WTC11 (cell line): ENCODE measurements at regions not wholly inside any gene's neighbourhood (a gene's known extent, or its start where the extent isn't known, plus 50 kb on each side); places are given as distances from the start of the nearest gene placed in this dataset.

ENCODE experiments used
- ATAC-seq: fragments of 200-7000 bp; cut with Tn5 transposase; 2 replicates; pipeline ENCODE4 v1.10.0; 2021; ENCODE audit warnings: mild to moderate bottlenecking, moderate library complexity
- CTCF ChIA-PET: fragments of 300-600 bp; sonication (Branson Sonifier 250); formaldehyde crosslinking; loops from one replicate; lab custom pipeline; 2021; ENCODE audit warnings: antibody characterized with exemption; lab: Charles Lee
- POLR2A ChIA-PET: fragments of 350-600 bp; sonication (Branson Sonifier 250); formaldehyde crosslinking; loops from one replicate; lab custom pipeline; 2021; ENCODE audit warnings: antibody characterized with exemption; lab: Charles Lee
- DNase-seq: peaks from one replicate; pipeline ENCODE4 v3.0.0; 2021; ENCODE audit warnings: low spot score
- H3K27ac Mint-ChIP-seq: 2 replicates; pipeline ENCODE4 v1.8.0; 2021; ENCODE audit warnings: mixed read lengths
- H3K27me3 Mint-ChIP-seq: 2 replicates; pipeline ENCODE4 v1.8.0; 2021; ENCODE audit warnings: low read depth, mild to moderate bottlenecking, moderate library complexity, mixed read lengths
- H3K36me3 Mint-ChIP-seq: 2 replicates; pipeline ENCODE4 v1.8.0; 2021; ENCODE audit warnings: mixed read lengths
- H3K4me1 Mint-ChIP-seq: 2 replicates; pipeline ENCODE4 v1.8.0; 2022; ENCODE audit warnings: mixed read lengths
- H3K4me3 Mint-ChIP-seq: 2 replicates; pipeline ENCODE4 v1.8.0; 2021; ENCODE audit warnings: mild to moderate bottlenecking, moderate library complexity, mixed read lengths
- H3K9me3 Mint-ChIP-seq: 2 replicates; pipeline ENCODE4 v1.8.0; 2021; ENCODE audit warnings: mixed read lengths
- ARID4B ChIP-seq: sonication (generic); formaldehyde crosslinking; IDR thresholded peaks from 2 replicates; pipeline ENCODE4 v1.8.0; 2023; ENCODE audit warnings: missing genetic modification reagents, mild to moderate bottlenecking, borderline replicate concordance
- ATF3 ChIP-seq: sonication (generic); formaldehyde crosslinking; conservative IDR thresholded peaks from 2 replicates; pipeline ENCODE4 v1.8.1; 2022; ENCODE audit warnings: mild to moderate bottlenecking, missing genetic modification reagents
- EMX1 ChIP-seq: fragments of 250-450 bp; sonication (Bioruptor Pico); IDR thresholded peaks from 2 replicates; pipeline ENCODE4 v1.8.0; 2021; ENCODE audit warnings: mild to moderate bottlenecking
- ERG ChIP-seq: fragments of 250-450 bp; sonication (Bioruptor Pico); IDR thresholded peaks from 2 replicates; pipeline ENCODE4 v1.8.0; 2021; ENCODE audit warnings: mild to moderate bottlenecking
- GABPB1 ChIP-seq: sonication (generic); formaldehyde crosslinking; IDR thresholded peaks from 2 replicates; pipeline ENCODE4 v1.8.1; 2023; ENCODE audit warnings: mild to moderate bottlenecking, missing genetic modification reagents
- HMGXB4 ChIP-seq: sonication (generic); formaldehyde crosslinking; IDR thresholded peaks from 2 replicates; pipeline ENCODE4 v1.8.1; 2023; ENCODE audit warnings: mild to moderate bottlenecking, moderate library complexity, missing genetic modification reagents
- KAT7 ChIP-seq: sonication (generic); formaldehyde crosslinking; IDR thresholded peaks from 2 replicates; pipeline ENCODE4 v1.8.1; 2023; ENCODE audit warnings: missing genetic modification reagents, mild to moderate bottlenecking, borderline replicate concordance
- MYBL2 ChIP-seq: sonication (generic); formaldehyde crosslinking; IDR thresholded peaks from 2 replicates; pipeline ENCODE4 v1.8.1; 2023; ENCODE audit warnings: mild to moderate bottlenecking, moderate library complexity, missing genetic modification reagents
- PRDM15 ChIP-seq: sonication (generic); formaldehyde crosslinking; IDR thresholded peaks from 2 replicates; pipeline ENCODE4 v1.8.0; 2022; ENCODE audit warnings: missing genetic modification reagents
- PREB ChIP-seq: sonication (generic); formaldehyde crosslinking; IDR thresholded peaks from 2 replicates; pipeline ENCODE4 v1.8.1; 2022; ENCODE audit warnings: mild to moderate bottlenecking, missing genetic modification reagents, moderate library complexity, borderline replicate concordance
- SOX15 ChIP-seq: fragments of 250-450 bp; sonication (Bioruptor Pico); IDR thresholded peaks from 2 replicates; pipeline ENCODE4 v1.9.0; 2021; ENCODE audit warnings: mild to moderate bottlenecking
- TEAD1 ChIP-seq: sonication (generic); formaldehyde crosslinking; IDR thresholded peaks from 2 replicates; pipeline ENCODE4 v1.8.0; 2022; ENCODE audit warnings: mild to moderate bottlenecking, missing genetic modification reagents
- ZBTB43 ChIP-seq: sonication (generic); formaldehyde crosslinking; IDR thresholded peaks from 2 replicates; pipeline ENCODE4 v1.8.1; 2023; ENCODE audit warnings: mild to moderate bottlenecking, missing genetic modification reagents
- ZNF121 ChIP-seq: sonication (generic); formaldehyde crosslinking; IDR thresholded peaks from 2 replicates; pipeline ENCODE4 v1.8.0; 2023; ENCODE audit warnings: missing genetic modification reagents
- ZNF317 ChIP-seq: sonication (generic); formaldehyde crosslinking; IDR thresholded peaks from 2 replicates; pipeline ENCODE4 v1.8.1; 2023; ENCODE audit warnings: low read depth, mild to moderate bottlenecking, moderate library complexity, missing genetic modification reagents, borderline replicate concordance
- ZNF396 ChIP-seq: fragments of 250-450 bp; sonication (Bioruptor Pico); IDR thresholded peaks from 2 replicates; pipeline ENCODE4 v1.8.0; 2021; ENCODE audit warnings: mild to moderate bottlenecking, moderate library complexity, borderline replicate concordance

- TF ChIP-seq ARID4B (no peak), PREB (no peak)
- TF ChIP-seq, all 79 proteins: peak for 0
These were observed 75.6 kb upstream of the NCKAP5 start (continued) for GRCh38 chr2:133643863-133644262.

GRCh38 chr2:133644846-133645245 is 76.6 kb upstream of the NCKAP5 start:
- Mint-ChIP-seq H3K4me3 (no peak overlapping the region), H3K4me1 (peaks cover 34% of the 10 kb centered on the region), H3K27me3 (peaks cover 4% of the 10 kb centered on the region), H3K36me3 (peaks cover 5% of the 10 kb centered on the region), H3K9me3 (peaks cover 7% of the 10 kb centered on the region), H3K27ac (no peak overlapping the region)
- ChIA-PET POLR2A (no interaction called here), CTCF (no interaction called here)
- no peak for DNase-seq
- TF ChIP-seq KAT7 (CRISPR knock-in tag) (no peak), MYBL2 (no peak), ATF3 (CRISPR knock-in tag) (no peak), HMGXB4 (CRISPR knock-in tag) (no peak), PRDM15 (CRISPR knock-in tag) (no peak), ZNF121 (CRISPR knock-in tag) (no peak), ZNF396 (CRISPR knock-in tag) (no peak), PREB (no peak), EMX1 (CRISPR knock-in tag) (no peak), ZBTB43 (CRISPR knock-in tag) (no peak), TEAD1 (CRISPR knock-in tag) (no peak), ERG (no peak), GABPB1 (CRISPR knock-in tag) (no peak), ZNF317 (no peak), SOX15 (CRISPR knock-in tag) (no peak)
- ATAC-seq = no peak
